ENCODE measurements at regions not wholly inside any gene's neighbourhood (a gene's known extent, or its start where the extent isn't known, plus 50 kb on each side); places are given as distances from the start of the nearest gene placed in this dataset.

GRCh38 chr5:110225949-110226348, 500.5 kb downstream of the TMEM232 start:
- H3K9ac ChIP-seq (ENCODE audit: extremely low read depth, insufficient read length, low read length), result no peak overlapping the region
- no peaks in the 10 kb centered on the region for H3K4me1 Mint-ChIP-seq
- WGBS (ENCODE audit: extremely low coverage, insufficient read length, low lambda C conversion rate), result no CpG with 5 or more reads among the region's 1 CpG

More at GRCh38 chr5:110225949-110226348, 500.5 kb downstream of the TMEM232 start:
- Histone ChIP-seq H2BK12ac (ENCODE audit: insufficient read length, low read depth, low read length) (no peak overlapping the region), H3K14ac (ENCODE audit: insufficient read depth, low read length) (no peak overlapping the region), H3K9me3 (ENCODE audit: control insufficient read depth, low read depth, low read length) (no peaks in the 10 kb centered on the region), H4K91ac (ENCODE audit: insufficient read length, low read depth, low read length) (no peak overlapping the region), H3K23ac (ENCODE audit: insufficient read length, low read depth, low read length) (no peak overlapping the region), H3T11ph (ENCODE audit: low read length) (no peak overlapping the region), H2AFZ (ENCODE audit: low read length) (no peak overlapping the region), H2BK15ac (ENCODE audit: low read depth, low read length) (no peak overlapping the region), H2BK20ac (ENCODE audit: low read depth, low read length, poor library complexity, severe bottlenecking) (no peak overlapping the region), H2BK120ac (ENCODE audit: low read depth, low read length, poor library complexity, severe bottlenecking) (no peak overlapping the region), H3K27ac (ENCODE audit: insufficient read length, low read depth, low read length) (no peak overlapping the region), H2BK5ac (ENCODE audit: insufficient read length, low read length) (no peak overlapping the region), H3K79me2 (ENCODE audit: insufficient read depth, low read length) (no peaks in the 10 kb centered on the region), H3K27me3 (ENCODE audit: insufficient read depth, low read length) (no peaks in the 10 kb centered on the region), H4K8ac (replicated peaks; ENCODE audit: insufficient read length, low read depth, low read length) (no peak overlapping the region), H3K56ac (ENCODE audit: insufficient read length, low read depth, low read length) (no peak overlapping the region), H3K79me1 (ENCODE audit: insufficient read depth, low read depth, low read length, poor library complexity, severe bottlenecking) (no peaks in the 10 kb centered on the region), H3K4me1 (ENCODE audit: insufficient read depth, low read length) (no peaks in the 10 kb centered on the region), H2AK5ac (ENCODE audit: insufficient read length, low read length) (no peak overlapping the region), H4K5ac (ENCODE audit: insufficient read length, low read depth, low read length) (no peak overlapping the region), H3K18ac (ENCODE audit: insufficient read length, low read depth, low read length) (no peak overlapping the region), H3K4ac (ENCODE audit: low read depth, low read length) (no peak overlapping the region), H4K20me1 (ENCODE audit: control insufficient read depth, insufficient read depth, insufficient read length) (no peaks in the 10 kb centered on the region), H3K4me2 (ENCODE audit: insufficient read depth, insufficient read length, low read length) (no peak overlapping the region), H3K23me2 (ENCODE audit: insufficient read length, low read depth, low read length, poor library complexity, severe bottlenecking) (no peaks in the 10 kb centered on the region)
- no peaks in the 10 kb centered on the region for H3K27me3 Mint-ChIP-seq (ENCODE audit: low read depth)
- no peak for TF ChIP-seq CTCF (conservative IDR thresholded peaks at IDR 0.05)
- H3K36me3 Mint-ChIP-seq (ENCODE audit: insufficient read depth in 1 of 3, low read depth in 3 of 3), result peaks cover 0 to 9% (median 2%) of the 10 kb centered on the region in 3 experiments; a peak in 3 of 7 replicates
- no peak overlapping the region for H3K27ac Mint-ChIP-seq
- H3K4me3 Mint-ChIP-seq, result no peak overlapping the region
- no peak for DNase-seq
- peaks cover 13 to 20% of the 10 kb centered on the region in 2 experiments for H3K9me3 Mint-ChIP-seq

Measured in H9 (cell line).